HG03039 (cell line): ENCODE measurements at regions not wholly inside any gene's neighbourhood (a gene's known extent, or its start where the extent isn't known, plus 50 kb on each side); places are given as distances from the start of the nearest gene placed in this dataset.

Experiments
- ATAC-seq: cut with Tn5 transposase; IDR thresholded peaks from one replicate; pipeline ENCODE4 v1.9.1; 2021; ENCODE audit warnings: mild to moderate bottlenecking, moderate library complexity; ENCODE audit not compliant: unreplicated experiment

DNA sequence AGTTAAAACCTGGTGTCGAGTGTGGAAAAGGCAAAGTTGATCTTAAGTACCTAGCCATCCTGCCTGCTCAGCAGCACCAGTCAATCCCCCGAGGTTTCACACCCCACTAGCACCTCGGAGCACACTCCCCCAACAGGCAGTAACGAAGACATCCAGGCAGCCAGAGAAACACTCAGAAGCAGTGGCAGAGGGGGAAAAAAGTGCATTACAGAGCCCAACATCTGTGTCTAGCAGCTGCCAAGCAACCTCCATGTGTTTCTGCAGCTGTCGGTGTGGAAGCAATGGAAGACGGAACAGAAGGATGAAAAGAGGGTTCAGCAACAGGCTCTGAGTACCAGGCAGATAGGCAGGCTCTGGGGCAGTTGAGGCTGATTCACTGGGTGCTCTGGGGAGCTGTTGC, 73.4 kb upstream of the PROX1 start:
- no peak for ATAC-seq

DNA sequence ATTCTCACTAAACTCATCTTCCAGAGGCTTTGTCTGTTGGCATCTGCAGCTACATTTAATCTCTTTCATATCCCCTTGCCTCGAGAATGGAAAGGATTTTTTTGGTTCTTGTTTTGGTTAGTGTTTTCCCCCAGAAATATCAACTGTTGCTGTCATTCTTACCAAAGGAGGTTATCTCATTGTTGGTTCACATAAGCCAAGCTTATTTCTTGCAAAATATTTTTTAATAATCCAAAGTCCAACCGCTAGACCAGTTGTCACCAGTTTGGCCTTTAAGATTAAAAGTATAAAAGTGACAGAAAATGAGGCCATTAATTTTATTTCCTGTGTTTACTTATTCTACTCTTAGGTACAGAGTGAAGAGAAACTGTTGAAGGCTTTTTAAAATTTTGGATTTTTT, 66.5 kb upstream of the PROX1 start:
- ATAC-seq = no peak

DNA sequence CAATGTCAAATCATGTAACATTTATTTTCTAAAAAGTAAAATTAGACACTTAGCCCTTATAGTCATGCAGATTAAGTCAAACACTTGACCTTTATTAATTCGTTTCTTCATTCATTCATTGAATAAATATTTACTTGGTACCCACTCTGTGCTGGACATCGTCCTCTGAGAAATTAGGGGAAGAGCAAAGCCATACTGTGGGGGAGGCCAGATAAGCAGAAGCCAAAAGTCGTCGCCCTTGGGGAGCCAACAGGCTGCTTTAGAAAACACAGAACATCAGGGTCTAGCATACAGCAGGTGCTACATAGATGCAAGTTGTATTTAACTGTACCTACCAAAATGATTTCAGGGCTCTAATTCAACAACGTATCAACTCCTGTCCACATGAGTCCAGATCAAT, 66.1 kb upstream of the PROX1 start:
- no peak for ATAC-seq

DNA sequence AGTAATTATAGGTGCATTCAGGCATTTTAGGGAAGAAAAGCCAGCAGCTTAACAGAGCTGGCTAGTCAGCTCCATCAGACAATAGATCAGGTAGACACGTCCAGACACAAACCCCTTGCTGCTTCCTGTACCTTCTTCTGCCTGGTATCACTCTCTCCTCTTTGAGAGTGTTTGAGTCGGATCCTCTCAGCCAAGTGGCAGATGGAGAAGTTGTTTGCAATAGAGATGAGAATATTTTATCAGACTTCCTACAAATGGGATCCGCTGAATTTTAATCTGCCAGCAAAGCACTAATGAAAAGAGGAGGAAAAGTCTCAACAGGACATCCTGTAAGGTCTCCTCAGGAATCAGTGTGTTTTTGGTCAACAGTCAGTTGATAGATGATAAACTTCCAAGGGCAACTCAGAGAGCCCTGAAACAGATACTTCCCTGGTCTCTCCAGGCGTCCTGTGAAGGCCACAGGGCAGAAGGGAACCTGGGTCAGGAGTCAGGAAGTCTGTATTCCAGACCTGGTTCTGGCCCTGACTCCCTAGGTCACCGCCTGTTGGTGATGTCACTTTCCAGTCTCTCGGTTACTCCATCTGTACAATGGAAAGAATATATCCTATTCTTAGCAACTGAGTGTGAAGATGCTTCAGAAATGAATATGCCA, 62.1 kb upstream of the PROX1 start:
- ATAC-seq = no peak

DNA sequence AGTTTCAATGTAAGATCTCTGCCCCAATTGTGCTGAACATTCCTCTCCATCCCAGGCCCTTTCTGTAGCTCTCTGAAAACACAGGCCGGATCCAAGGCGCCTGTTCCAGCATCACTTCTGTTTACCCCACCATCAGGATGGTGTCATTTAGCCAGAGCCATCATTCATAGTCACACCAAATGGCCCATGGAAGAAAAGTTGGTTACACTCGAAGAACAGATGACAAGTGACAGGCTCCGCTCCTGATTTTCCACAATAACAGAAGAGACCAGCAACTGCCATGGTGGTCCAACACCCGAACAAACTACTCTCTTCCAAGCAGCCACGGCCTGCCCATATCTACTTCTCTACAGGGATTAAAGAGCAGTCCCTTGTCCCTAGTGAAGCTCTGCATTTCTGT, 59.9 kb upstream of the PROX1 start:
- ATAC-seq = no peak

DNA sequence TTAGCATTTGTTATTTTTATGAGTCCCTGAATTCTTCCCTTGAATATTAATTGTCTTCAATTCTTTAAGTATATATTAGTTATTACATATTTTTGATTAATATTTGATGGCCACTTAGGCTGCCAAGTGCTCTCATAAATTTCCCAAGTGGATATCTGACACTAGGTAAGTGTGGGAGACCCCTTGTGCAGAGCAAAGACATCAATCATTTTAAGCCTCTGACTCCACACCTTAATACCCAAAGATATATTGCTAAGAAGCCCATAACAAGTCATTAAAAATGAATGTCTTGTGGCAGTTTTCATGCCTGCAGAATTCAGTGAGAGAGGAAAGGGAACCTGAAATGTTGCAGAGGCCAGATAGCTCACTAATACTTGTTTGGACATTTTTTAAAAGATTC, 58.4 kb upstream of the PROX1 start:
- no peak for ATAC-seq

DNA sequence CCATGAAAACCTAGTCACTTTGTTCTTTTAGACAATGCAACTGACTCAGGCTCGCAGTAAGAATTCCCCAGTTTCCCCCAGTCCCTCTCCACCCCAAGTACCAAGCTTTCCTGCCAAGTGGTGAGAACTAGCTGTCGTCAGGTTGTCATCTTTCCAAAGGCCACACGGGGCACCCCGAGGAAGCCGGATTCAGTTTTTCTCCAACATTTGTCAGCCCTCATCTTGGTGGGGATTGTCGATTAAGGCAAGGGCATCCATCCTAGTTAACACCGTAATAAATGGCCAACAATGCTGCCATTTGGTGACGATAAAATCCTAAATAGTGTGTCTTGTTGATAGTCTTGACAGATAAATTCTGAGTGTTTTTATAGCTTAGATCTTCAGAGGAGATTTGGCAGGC, 55.9 kb upstream of the PROX1 start:
- no peak for ATAC-seq

DNA sequence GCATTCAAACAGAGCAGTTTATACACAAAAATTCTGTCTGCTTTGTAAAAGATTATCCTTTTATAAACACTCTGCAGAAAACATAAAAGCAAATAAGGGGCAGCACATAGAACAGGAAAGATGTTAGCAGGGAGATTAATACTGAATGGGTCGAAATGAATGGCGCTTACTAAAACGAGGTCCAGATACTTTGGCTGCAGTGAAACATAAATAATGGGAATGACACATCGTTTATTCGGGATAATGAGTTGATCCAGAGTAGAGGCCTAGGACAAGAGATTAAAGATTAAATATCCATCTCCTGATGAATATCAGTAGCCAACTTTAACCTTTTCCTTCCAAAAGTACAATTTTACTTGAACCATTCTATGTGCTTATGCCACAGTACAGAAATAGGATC, 54.4 kb upstream of the PROX1 start:
- no peak for ATAC-seq

DNA sequence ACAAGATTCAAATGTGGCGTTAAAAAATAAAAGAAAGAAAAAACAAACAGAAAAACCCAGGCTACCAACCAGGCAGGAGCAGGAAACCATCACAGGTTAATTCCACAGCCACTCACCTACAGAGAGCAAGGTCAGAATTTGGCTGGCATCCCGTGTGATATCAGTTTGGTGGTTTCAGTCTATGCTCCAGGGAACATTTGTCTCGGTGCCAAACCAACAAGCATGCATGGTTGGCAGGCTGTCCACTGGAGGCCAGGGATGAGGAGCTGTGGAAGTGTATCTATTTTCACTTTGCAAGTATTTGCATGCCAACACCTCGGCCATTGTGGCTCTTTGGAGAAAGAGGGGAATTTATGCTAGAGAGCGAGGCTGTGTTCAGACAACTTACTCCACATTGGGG, 53.1 kb upstream of the PROX1 start:
- ATAC-seq = no peak

DNA sequence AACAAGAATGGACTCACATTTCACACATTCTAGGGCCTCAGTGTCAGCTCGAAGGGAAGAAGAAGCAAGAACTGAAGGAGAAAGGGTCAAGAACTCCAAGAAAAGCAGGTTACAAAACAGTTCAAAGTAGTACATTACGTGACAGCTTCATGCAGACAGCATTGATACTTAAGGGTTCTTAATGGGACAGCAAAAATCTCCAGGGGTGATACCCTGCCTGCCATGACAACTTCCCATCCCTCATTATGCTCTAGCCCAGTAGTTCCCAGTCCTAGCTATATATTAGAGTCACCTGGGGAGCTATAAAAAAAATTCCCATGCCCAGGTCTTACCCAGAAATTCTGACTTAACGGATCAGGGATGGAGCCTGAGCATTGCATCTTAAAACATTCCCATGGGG, 51.2 kb upstream of the PROX1 start:
- no peak for ATAC-seq
